Epithelial cell of proximal tubule (primary cell): ENCODE measurements at regions not wholly inside any gene's neighbourhood (a gene's known extent, or its start where the extent isn't known, plus 50 kb on each side); places are given as distances from the start of the nearest gene placed in this dataset.
"Not testable (repeated sequence)": the region's sequence is repeated elsewhere in the genome, so short reads cannot be mapped to it uniquely, and the experiment has no call there.

ENCODE experiments used
- DNase-seq: peaks from one replicate; pipeline ENCODE4 v3.0.0-alpha.2; 2011; ENCODE audit warnings: low read depth
- H3K4me3 ChIP-seq: 2 replicates; pipeline ENCODE4 v1.5.1; 2011; ENCODE audit warnings: low read depth, mild to moderate bottlenecking, low read length
- CTCF ChIP-seq: conservative IDR thresholded peaks from 2 replicates; pipeline ENCODE4 v1.5.1; 2012; ENCODE audit warnings: low read depth, mild to moderate bottlenecking, low read length

- no peak overlapping the region for H3K4me3 ChIP-seq
- no peak for DNase-seq
- no peak for TF ChIP-seq CTCF
These were observed 170.3 kb upstream of the PDE7B start for GRCh38 chr6:135680964-135681913.

- TF ChIP-seq CTCF: no peak
- no peak for DNase-seq
These were observed 164.7 kb upstream of the PDE7B start for GRCh38 chr6:135686784-135687301.

GRCh38 chr6:135688476-135688875, 163.0 kb upstream of the PDE7B start:
- DNase-seq, H3K4me3 ChIP-seq: not testable (repeated sequence)

More at GRCh38 chr6:135686784-135687301, 164.7 kb upstream of the PDE7B start:
- H3K4me3 ChIP-seq: no peak overlapping the region

- DNase-seq: no peak
- no peak for TF ChIP-seq CTCF
- no peak overlapping the region for H3K4me3 ChIP-seq
These were observed 159.1 kb upstream of the PDE7B start for GRCh38 chr6:135692426-135692825.

GRCh38 chr6:135693811-135694370, 157.6 kb upstream of the PDE7B start:
- DNase-seq: no peak
- H3K4me3 ChIP-seq: no peak overlapping the region
- no peak for TF ChIP-seq CTCF

- no peak for DNase-seq
- no peak overlapping the region for H3K4me3 ChIP-seq
- TF ChIP-seq CTCF: no peak
These were observed 151.8 kb upstream of the PDE7B start for GRCh38 chr6:135699705-135700104.

- no peak overlapping the region for H3K4me3 ChIP-seq
- no peak for TF ChIP-seq CTCF
- peak; percentile 75 for DNase-seq
These were observed 150.1 kb upstream of the PDE7B start for GRCh38 chr6:135701426-135701825.
